SKM-1 (cell line): ENCODE measurements at regions not wholly inside any gene's neighbourhood (a gene's known extent, or its start where the extent isn't known, plus 50 kb on each side); places are given as distances from the start of the nearest gene placed in this dataset.

Source experiments
- DNase-seq: peaks from one replicate; lab custom pipeline; 2025; ENCODE audit not compliant: unreplicated experiment; lab: John Stamatoyannopoulos, UW

GRCh38 chr10:58016614-58017013 is 251.1 kb downstream of the IPMK start:
- DNase-seq, result no peak

- no peak for DNase-seq
Observed at GRCh38 chr10:58014436-58014835, 253.3 kb downstream of the IPMK start.

- no peak for DNase-seq
Observed at GRCh38 chr10:58013406-58013805, 254.3 kb downstream of the IPMK start.

GRCh38 chr10:58010073-58010702 is 257.5 kb downstream of the IPMK start:
- DNase-seq, result no peak

GRCh38 chr10:58003945-58004344 is 263.7 kb downstream of the IPMK start:
- no peak for DNase-seq

GRCh38 chr10:58001159-58001558 is 266.5 kb downstream of the IPMK start:
- DNase-seq, result no peak

GRCh38 chr10:57996536-57996935 is 271.2 kb downstream of the IPMK start:
- no peak for DNase-seq

- DNase-seq, result no peak
Observed at GRCh38 chr10:57993302-57993701, 274.4 kb downstream of the IPMK start.

GRCh38 chr10:57992321-57993077 is 275.2 kb downstream of the IPMK start:
- no peak for DNase-seq

GRCh38 chr10:57988964-57989363 is 278.7 kb downstream of the IPMK start:
- DNase-seq, result no peak

GRCh38 chr10:57987055-57987721 is 280.5 kb downstream of the IPMK start:
- DNase-seq, result no peak

GRCh38 chr10:57986422-57986821 is 281.3 kb downstream of the IPMK start:
- DNase-seq, result no peak

GRCh38 chr10:57983281-57983791 is 284.4 kb downstream of the IPMK start:
- no peak for DNase-seq

GRCh38 chr10:57982091-57982490 is 285.6 kb downstream of the IPMK start:
- DNase-seq, result no peak

- no peak for DNase-seq
Observed at GRCh38 chr10:57979956-57980355, 287.7 kb downstream of the IPMK start.

GRCh38 chr10:57979491-57979890 is 288.2 kb downstream of the IPMK start:
- no peak for DNase-seq

GRCh38 chr10:57977262-57977661 is 290.4 kb downstream of the IPMK start:
- DNase-seq, result no peak

GRCh38 chr10:57973451-57973850 is 294.2 kb downstream of the IPMK start:
- DNase-seq, result no peak

- no peak for DNase-seq
Observed at GRCh38 chr10:57972783-57973182, 294.9 kb downstream of the IPMK start.

GRCh38 chr10:57968328-57969016 is 299.2 kb downstream of the IPMK start:
- DNase-seq, result no peak

GRCh38 chr10:57964351-57964750 is 303.3 kb downstream of the IPMK start:
- no peak for DNase-seq
